SH-SY5Y (cell line): ENCODE measurements at regions not wholly inside any gene's neighbourhood (a gene's known extent, or its start where the extent isn't known, plus 50 kb on each side); places are given as distances from the start of the nearest gene placed in this dataset.

Experiments used
- GATA2 ChIP-seq: IDR thresholded peaks from 2 replicates; pipeline ENCODE4 v1.6.1; 2011; ENCODE audit warnings: mild to moderate bottlenecking, low read depth, low read length
- GATA3 ChIP-seq: IDR thresholded peaks from 2 replicates; pipeline ENCODE4 v1.6.1; 2011; ENCODE audit warnings: low read depth, mild to moderate bottlenecking, low read length, moderate library complexity

GRCh38 chr1:88433556-88433955 lies 250.5 kb upstream of the PKN2 start:
- no peak for TF ChIP-seq GATA2
- no peak for TF ChIP-seq GATA3
